Lower leg skin (tissue), 4 donors: ENCODE measurements at regions not wholly inside any gene's neighbourhood (a gene's known extent, or its start where the extent isn't known, plus 50 kb on each side); places are given as distances from the start of the nearest gene placed in this dataset.

Experiments
- DNase-seq, 2 donors: peaks; one replicate each; pipeline ENCODE4 v3.0.0-alpha.2; 2019; ENCODE audit warnings: low spot score in 2 of 2
- H3K4me3 ChIP-seq: fragments of 200-600 bp; sonication (generic); 2 replicates; pipeline ENCODE4 v1.5.1; 2017; ENCODE audit warnings: mild to moderate bottlenecking, low read depth; ENCODE audit not compliant: poor library complexity, severe bottlenecking
- CTCF ChIP-seq, 3 donors: fragments of 450-650 bp; IDR thresholded peaks; one replicate each; pipeline ENCODE4 v1.5.1; 2016; ENCODE audit warnings: antibody characterized with exemption in 3 of 3, mild to moderate bottlenecking in 3 of 3, moderate library complexity in 2 of 3
- POLR2A ChIP-seq, 2 donors: fragments of 450-650 bp; IDR thresholded peaks; one replicate each; pipeline ENCODE4 v1.6.1; 2016 to 2017; ENCODE audit warnings: antibody characterized with exemption in 2 of 2, mild to moderate bottlenecking in 1 of 2, moderate library complexity in 1 of 2
- WGBS, 2 donors: methylation state at CpG; one replicate each; pipeline ENCODE4 v1.1.5; 2018; 5-methylcytosine and 5-hydroxymethylcytosine counted together
- intact Hi-C: fragments of 100-400 bp; cut with DNase I; formaldehyde crosslinking; loops from one replicate; pipeline ENCODE4 v1.15.0; 2023; ENCODE audit warnings: low total_unique reads

DNA sequence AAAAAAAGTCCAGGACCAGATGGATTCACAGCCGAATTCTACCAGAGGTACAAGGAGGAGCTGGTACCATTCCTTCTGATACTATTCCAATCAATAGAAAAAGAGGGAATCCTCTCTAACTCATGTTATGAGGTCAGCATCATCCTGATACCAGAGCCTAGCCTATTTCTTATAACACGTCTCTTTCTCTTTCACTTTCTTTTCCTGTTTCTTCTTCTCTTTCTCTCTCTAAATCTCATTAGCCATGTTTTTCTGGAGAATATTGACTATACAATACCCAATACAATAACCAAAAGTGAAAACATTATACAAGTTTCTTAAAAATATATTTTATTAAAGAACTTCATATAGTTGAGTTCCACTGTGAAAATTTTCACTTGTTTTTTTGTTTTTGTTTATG is 1154.9 kb upstream of the PCDH7 start:
- no peak for DNase-seq
- intact Hi-C loops = no loop called here
- WGBS, 2 donors = 75 to 77% methylated on average over 2 of the region's 2 CpGs

GRCh38 chr4:29566371-29566770 is 1153.8 kb upstream of the PCDH7 start:
- DNase-seq = no peak
- 81 to 86% methylated on average over 1 of the region's 1 CpG for WGBS, 2 donors
- H3K4me3 ChIP-seq = no peak overlapping the region
- intact Hi-C loops = no loop called here
- TF ChIP-seq POLR2A (IDR thresholded peaks at IDR 0.05) = no peak
- no peak for TF ChIP-seq CTCF (IDR thresholded peaks at IDR 0.05)

More for the DNA sequence above, 1154.9 kb upstream of the PCDH7 start:
- no peak overlapping the region for H3K4me3 ChIP-seq
- TF ChIP-seq POLR2A (IDR thresholded peaks at IDR 0.05) (no peak), CTCF (IDR thresholded peaks at IDR 0.05) (no peak)

DNA sequence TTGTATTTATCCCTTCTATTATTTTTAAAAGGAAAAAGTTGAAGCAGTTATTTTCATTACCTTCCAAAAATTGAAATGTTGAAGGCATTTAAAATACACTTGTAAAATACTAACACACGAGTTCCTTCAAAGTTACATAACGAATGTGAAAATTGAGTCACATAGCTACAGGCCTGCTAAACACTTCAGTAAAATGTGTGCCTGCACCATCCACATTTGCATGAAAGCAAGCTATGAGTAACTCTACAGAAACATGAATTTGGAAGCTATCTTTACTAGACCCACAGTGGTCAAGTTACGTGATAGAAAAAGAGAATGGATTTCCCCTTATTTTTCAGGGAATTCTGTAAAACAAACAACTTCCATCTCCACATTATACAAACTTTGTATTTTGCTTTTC is 1148.8 kb upstream of the PCDH7 start:
- WGBS, 2 donors = 78 to 79% methylated on average over 3 of the region's 3 CpGs

DNA sequence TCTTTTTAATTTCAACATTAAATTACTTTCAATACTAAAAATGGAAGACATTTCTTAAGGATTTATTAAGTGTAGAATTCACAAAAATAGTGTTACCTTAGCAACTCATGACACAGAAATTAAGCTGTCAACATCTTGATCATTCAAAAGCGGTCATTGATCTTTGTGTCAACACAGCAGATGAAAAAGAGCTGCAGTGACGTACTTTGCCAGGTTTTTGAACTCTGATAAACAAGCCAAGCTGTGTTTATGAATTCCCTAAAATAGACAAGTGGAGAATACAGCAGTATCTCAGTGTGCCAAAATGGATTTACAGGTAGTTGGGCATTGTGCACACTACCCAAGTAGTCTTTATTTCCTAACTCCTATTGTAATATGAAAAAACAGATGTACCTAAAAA is 1141.8 kb upstream of the PCDH7 start:
- WGBS, 2 donors = 38 to 47% methylated on average over 2 of the region's 2 CpGs
- intact Hi-C loops = no loop called here
- DNase-seq = no peak
- no peak overlapping the region for H3K4me3 ChIP-seq
- TF ChIP-seq POLR2A (IDR thresholded peaks at IDR 0.05) = no peak
- no peak for TF ChIP-seq CTCF (IDR thresholded peaks at IDR 0.05)

More for the DNA sequence above, 1148.8 kb upstream of the PCDH7 start:
- DNase-seq = no peak
- intact Hi-C loops = no loop called here
- no peak overlapping the region for H3K4me3 ChIP-seq
- TF ChIP-seq POLR2A (IDR thresholded peaks at IDR 0.05) = no peak
- TF ChIP-seq CTCF (IDR thresholded peaks at IDR 0.05) = no peak

DNA sequence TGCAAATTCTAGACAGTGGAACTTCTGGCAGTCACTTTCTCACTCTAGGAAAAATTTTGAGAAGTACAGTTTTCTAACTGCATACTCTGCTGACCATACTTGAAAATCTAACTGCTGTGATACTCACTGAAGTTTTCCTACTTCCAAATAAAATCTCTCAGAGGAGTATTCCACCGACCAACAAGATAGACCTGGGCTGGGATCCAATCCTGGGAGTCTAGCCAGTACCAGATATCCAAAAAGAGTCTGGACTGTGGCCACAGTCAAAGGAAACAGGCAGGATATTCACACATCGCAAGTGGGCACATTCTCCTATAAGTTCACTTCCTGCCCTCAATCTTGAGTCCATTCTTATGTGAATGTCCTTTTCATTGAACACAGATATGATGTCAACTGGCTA is 1138.7 kb upstream of the PCDH7 start:
- intact Hi-C loops = no loop called here
- 5 to 9% methylated on average over 2 of the region's 2 CpGs for WGBS, 2 donors
- H3K4me3 ChIP-seq = no peak overlapping the region
- TF ChIP-seq POLR2A (IDR thresholded peaks at IDR 0.05) (no peak), CTCF (IDR thresholded peaks at IDR 0.05) (no peak)
- no peak for DNase-seq

DNA sequence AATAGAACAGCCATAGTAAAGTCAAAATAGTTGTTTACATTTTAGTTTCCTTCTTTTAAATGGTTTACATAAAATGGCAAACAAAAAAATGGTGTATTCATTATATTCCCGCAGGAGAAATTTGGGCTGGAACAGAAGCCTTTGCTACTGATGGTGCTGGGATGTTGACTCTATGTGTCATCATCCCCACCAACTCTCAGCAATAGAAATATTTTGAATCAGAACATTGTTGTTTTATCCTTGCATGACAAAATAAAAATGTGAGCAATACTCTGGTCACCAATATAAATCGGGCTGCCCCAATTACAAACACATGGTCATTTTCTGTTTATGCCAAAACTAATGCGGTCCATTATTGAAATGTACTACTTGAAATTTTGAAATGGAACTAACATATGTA is 1131.6 kb upstream of the PCDH7 start:
- 53 to 59% methylated on average over 3 of the region's 3 CpGs for WGBS, 2 donors
- intact Hi-C loops = no loop called here
- TF ChIP-seq POLR2A (IDR thresholded peaks at IDR 0.05) = no peak
- no peak for TF ChIP-seq CTCF (IDR thresholded peaks at IDR 0.05)
- H3K4me3 ChIP-seq = no peak overlapping the region
- DNase-seq = no peak
